Stimulated activated CD4-positive, alpha-beta T cell treated with anti-CD3 and anti-CD28 coated beads, Interleukin-12 subunit alpha, Interleukin-12 subunit beta, amount 100 ng/mL, for 24 hours (primary cell): ENCODE measurements at regions not wholly inside any gene's neighbourhood (a gene's known extent, or its start where the extent isn't known, plus 50 kb on each side); places are given as distances from the start of the nearest gene placed in this dataset.
"Not testable (repeated sequence)": the region's sequence is repeated elsewhere in the genome, so short reads cannot be mapped to it uniquely, and the experiment has no call there.

Experiments
- DNase-seq, 2 experiments: peaks; one replicate each; pipeline ENCODE4 v3.0.0-alpha.2; 2020; ENCODE audit warnings: low read depth in 2 of 2

DNA sequence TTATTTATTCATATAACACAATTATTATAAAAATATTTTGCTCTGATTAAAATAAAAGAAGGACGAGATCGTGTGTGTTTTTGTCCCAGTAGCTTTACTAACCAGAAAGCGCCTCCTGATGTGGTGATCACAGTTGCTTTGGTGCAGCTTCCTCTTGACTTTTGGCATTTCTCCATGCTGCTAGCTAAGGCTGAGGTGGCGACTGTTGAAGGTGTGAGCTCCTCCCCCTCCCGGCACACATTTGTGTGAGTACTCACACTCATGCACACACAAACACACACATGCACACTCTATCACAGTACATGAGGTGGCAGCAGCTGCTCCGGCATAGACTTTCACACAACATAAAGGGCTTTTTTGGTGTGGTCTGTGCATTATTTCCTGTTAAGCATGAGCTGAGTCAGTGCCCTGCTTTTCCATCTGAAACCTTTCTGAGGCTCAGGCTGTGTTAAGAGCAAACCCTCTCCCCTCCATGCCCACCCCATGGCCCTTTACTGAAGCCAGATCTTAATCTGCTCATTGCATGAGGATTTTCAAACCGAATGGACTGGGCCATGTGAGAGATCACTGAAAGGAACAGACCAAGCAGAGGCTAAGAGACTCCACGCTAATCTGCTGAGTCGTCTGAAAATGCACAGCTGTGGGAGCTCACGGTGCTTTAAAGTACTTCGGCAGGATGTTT is 53.3 kb downstream of the FOXD4L1 start:
- DNase-seq = peak in 1 of 2 experiments; percentile 10

DNA sequence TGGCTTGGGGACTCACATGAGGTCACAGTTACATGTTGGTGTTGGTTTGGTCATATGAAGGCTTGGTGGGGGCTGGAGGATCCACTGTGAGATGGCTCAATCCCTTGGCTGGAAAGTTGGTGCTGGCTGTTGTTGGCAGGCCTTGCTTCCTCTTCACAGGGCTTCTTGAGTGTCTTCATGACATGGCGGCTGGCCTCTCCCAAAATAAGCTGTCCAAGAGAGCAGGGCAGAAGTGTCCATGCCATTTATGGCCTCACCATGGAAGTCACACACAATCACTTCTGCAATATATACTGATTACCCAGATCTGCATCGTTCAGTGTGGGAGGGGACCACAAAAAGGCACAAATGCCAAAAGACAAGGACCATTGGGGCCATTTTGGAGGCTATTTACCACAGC is 61.4 kb downstream of the FOXD4L1 start:
- not testable (repeated sequence) for DNase-seq

DNA sequence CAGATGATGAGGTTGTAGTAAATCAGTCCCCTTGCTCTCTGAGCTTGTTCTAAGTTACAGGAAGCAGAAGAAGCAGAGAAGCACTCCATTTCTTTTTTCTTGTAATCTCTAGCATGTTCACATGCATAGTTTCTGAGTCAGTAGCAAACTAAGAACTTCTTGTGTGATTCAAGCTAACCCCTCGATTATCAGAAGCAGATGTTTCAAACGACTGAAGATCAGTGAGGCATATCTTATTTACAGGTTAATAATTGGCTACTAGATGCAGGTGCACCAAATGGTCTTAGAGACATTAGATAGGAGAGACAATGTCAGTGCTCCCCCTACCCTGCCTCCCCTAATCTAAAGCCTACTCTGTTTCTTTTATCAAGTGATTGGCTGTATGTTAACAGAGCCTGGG is 64.2 kb downstream of the FOXD4L1 start:
- DNase-seq = not testable (repeated sequence)

DNA sequence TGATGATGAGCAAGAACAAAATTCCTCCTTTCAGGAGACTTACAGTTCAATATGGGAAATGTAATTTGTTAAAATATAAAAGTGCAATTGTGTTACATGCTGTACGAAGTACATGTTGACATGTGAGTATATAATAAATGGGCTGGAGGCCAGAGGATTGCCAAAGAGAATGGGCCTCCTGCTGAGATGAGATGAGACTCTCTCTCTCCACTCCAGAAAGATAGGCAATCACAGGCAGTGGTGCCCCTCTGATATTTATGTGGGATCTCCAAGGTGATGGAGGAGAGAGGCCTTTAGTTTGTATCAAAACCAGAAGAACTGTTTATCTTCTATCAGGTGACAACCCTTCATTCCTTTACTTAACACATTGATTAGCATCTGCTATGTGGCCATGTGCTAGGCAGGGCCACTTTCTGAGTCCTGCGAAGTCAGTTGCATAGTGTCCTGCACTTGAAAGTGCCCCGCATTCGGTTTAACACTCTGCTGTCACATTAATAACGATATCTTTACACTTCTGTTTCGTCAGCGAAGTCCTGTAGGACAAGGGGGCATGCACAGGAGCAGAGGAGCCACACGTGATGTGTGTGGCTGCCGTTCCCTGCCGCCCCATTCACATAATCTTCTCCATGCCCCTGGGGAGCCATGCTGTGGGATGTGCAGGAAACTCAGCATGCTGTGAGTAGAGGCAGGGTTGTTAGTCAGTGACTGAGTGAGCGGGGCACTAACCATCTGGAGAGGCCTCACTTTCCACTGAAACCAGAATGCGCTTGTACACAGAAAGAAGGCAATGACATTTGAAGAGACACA is 60.2 kb upstream of the RABL2A start:
- not testable (repeated sequence) for DNase-seq

DNA sequence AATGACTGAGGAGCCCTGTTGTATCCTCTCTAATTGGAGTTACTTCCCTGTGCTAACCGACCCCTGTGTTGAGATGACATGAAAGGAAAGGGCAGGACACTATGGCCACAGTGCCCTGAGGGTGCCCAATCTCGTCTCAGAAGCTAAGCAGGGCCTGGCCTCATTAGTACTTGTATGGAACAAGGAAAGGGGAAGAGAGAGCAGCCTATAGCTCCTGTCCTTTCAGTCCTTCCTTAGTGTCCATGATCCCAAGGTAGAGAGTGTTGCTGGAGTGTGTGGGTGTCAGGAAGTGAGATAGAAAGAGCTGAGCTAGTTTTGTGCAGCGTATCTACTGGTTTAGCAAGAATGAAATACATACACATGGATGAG is 59.6 kb upstream of the RABL2A start:
- DNase-seq = not testable (repeated sequence)

DNA sequence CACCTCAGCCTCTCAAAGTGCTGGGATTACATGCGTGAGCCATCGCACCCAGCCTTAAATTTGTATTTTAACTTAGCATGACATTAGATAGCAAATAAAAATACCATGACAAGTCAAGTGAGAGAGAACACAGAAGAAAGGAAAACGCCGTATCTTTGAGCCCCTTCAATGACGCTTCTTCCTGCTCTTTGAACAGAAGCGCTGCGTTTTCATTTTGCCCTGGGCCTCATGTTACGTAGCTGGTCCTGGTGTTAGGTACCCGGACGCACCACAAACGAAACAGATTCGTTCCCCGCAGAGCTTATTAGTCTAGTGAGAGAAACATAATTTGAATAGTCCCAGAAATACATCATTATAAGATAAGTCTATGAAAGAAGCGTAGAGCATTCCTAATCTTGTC is 58.8 kb upstream of the RABL2A start:
- DNase-seq = not testable (repeated sequence)

DNA sequence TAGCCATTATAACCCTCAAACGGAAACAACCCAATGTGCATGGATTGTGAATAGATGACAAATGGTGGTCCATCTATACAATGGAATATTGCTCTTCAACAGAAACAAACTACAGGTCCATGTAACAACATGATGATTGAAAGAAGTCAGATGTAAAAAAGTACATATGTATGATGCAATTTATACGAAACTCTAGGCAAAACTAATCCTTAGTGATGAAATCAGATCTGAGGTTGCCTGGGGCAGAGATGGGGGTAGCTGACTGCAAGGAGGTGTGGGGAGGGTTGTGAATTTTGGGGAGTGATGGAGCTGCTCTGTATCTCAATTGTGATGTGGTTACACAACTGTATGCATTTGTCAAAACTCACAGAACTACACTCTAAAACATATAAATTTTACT is 57.0 kb upstream of the RABL2A start:
- not testable (repeated sequence) for DNase-seq

DNA sequence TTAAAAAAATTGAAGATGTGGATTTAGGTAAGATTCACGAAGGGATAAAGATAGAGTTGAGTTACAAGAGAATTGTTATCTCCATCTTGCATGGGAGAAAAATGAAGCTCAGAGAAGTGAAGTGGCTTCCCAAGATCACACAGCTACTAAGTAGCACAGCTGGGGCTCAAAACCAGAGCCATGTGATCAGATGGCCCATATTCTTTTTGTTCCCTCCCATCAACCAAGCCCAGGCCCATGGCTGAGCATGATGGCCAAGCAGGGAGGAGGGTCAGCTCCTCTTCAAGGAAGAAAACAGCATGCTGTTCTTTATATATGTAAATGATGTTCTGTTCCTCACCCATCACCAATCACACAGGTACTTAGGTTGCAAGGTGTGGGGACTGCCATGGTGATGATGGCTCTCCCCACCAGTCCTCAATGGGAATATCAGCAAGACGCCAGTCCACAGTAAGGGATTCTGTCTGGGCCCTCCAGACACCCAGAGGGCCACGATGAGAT is 56.5 kb upstream of the RABL2A start:
- not testable (repeated sequence) for DNase-seq

DNA sequence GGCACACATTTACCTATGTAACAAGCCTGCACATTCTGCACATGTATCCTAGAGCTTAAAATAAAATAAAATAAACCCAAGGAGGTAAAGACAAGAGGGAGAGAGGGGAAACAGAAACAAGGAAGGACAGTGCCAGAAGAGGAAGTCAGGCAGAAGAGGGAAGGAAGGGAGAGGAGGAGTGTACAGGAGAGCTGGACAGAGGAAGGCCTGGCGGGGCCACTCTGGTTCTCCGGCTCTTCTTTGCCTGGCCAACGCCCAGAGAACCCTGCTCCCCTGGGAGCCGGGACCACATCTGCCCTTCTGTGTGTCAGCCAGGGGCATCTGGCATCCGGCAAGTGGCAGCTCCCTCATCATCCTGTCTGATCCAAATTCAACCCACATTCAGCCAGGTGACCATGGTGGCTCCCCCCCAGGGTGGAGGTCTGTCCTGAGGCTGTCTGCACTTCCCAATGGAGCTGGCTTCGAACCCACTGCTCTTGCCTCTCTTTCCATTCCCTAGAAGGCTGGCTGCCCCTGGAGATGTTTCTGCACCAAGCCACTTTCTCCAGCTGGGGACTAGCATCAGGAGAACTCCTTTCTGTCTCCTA is 55.5 kb upstream of the RABL2A start:
- not testable (repeated sequence) for DNase-seq

DNA sequence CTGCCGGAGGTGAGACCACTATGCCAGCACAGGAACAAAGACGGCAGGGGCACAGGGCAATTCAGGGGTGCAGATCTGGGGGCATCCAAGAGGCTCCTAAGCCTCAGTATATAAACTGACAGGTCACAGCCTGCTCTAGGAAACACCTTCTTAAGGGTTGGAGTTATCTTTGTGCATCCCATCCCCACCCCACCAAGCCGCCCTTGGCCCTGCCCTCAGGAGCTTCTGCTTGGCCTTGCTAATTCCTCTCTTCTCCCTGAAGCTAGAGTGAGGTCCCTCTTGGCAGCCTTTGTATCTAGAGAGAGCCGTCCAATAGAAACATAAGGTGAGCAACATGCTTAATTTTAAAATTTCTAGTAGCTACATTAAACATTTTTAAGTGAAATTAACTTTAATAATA is 51.3 kb upstream of the RABL2A start:
- not testable (repeated sequence) for DNase-seq

DNA sequence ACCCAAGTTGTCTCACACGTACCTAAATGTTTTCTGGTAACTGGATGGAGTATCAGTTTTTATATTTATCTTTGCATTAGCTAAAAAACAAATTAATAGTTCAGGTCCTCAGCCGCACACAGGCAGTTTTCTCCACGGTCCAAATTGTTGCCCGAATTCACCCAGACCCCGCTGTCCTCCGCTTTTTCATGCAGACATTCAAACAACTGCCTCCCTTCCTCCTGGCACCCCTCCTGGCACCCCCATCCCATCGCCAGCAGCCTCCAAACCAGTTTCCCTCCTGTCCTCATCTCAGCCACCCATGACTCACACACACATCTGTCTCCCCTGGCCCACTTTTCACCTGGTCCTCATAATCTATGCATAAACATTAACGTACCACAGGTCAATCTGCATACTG is 50.7 kb upstream of the RABL2A start:
- DNase-seq = not testable (repeated sequence)
